GM19351 (cell line): ENCODE measurements at regions not wholly inside any gene's neighbourhood (a gene's known extent, or its start where the extent isn't known, plus 50 kb on each side); places are given as distances from the start of the nearest gene placed in this dataset.
"Not testable (repeated sequence)": the region's sequence is repeated elsewhere in the genome, so short reads cannot be mapped to it uniquely, and the experiment has no call there.

Source experiments
- ATAC-seq: cut with Tn5 transposase; IDR thresholded peaks from one replicate; pipeline ENCODE4 v1.9.1; 2021; ENCODE audit warnings: mild to moderate bottlenecking, moderate library complexity; ENCODE audit not compliant: unreplicated experiment

DNA sequence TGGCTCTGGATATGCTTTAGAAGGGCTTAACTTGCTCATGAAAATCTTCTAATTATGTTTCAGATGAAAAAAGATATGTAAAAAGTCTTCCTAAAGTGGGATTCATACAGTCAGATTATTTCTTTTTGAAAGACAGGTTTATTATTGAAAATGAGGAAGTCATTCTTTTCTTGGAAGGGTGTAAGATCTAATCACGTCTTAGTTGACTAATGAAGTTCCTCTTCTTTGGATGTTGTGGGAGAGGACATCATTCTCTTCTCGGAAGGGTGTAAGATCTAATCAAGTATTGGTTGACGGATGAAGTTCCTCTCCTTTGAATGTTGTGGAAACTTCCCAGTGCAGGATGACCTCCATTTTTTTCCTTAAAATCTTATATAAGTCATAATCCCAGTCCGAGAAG lies 74.9 kb downstream of the ALG10 start:
- no peak for ATAC-seq

DNA sequence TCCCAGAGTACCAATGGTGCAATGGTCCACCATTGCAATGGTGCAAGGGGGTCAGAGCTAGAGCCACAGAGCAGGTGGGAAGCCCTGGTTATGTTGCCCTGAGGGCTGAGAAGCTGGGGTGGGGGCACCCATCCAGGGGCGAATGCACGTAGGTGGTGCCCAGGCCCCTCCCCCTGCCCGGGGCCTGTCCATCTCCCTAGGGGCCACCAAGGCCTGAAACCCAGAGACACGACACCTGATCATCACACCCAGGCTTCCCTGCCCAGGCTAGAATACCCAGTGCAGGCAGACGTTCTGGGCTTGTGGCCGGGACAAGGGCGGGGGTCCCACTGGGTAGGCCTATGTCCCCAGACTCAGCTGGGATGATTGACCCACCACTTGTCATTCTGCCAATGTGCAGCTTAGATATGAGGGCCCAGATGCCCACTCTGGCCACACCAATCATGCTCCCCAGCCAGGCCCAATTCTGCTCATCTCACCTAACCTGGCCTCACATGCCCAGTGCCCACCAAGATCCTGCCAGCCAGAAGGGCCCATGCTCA lies 83.2 kb downstream of the ALG10 start:
- ATAC-seq: no peak

DNA sequence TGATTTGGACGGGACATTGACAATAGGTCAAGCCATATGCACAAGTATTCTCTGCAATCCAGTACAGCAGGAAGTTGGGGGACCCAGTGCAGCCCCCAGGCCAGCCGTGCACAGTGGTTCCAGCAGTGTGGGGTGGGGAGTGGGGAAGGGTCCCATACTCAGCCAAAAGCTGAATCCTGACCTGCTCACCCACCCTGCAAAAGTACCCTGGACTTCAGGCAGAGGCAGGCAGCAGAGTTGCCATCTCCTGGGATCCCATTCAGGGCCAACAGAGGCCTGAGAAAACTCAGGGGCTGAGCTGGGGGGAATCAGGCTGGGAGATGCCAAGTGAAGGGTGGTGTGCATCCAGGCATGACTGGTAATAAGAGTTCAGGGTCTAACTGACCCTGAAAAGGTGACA lies 83.9 kb downstream of the ALG10 start:
- no peak for ATAC-seq

DNA sequence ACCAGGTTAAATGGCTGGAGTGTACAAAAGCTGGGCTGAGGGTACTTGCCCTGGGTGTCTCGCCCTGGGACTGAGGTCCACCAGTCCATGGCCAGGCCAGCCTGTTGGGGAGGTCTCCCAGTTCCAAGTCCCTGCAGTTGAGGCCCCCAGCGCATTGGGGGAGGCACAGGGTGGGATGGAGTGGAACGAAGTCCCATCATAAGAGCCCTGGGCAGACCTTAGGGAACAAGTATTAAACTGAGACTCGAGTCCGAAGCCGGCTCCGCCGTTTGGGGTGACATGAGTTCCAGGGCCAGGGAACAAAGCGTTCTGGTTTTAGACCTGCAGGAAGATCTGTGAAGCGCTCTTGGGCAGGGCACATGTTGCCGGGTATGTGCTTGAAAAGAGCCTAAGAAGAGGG lies 84.7 kb downstream of the ALG10 start:
- no peak for ATAC-seq

DNA sequence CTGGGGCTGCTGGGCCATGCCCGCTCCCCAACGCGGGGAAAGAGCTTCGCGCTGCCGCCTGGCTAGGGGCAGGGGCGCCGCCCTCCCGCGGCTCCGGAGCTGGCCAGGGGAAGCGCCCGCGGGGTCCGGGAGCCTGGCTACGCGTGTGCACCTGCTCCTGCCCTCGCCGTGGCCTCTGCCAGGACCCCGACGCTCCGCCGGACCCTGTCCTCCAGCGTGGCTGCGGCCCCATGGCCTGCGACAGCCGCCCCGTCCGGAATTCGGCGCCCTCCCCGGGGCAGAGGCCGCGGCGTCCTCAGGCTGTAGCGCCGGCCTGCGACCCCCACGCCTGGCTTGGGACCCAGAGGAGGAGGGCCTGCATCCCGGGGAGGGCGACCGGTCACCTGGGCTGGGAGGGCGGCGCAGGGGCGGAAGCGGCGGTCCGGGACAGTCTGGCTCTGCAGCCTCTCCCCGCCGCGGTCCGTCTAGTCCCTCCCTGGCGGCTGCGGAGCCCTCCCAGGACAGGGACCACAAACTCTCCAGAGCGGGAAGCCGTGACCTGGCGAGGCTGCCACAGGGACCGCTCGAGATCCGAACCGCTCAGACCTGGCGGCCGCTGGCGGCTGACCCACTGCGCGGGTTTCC lies 85.6 kb downstream of the ALG10 start:
- ATAC-seq: no peak

DNA sequence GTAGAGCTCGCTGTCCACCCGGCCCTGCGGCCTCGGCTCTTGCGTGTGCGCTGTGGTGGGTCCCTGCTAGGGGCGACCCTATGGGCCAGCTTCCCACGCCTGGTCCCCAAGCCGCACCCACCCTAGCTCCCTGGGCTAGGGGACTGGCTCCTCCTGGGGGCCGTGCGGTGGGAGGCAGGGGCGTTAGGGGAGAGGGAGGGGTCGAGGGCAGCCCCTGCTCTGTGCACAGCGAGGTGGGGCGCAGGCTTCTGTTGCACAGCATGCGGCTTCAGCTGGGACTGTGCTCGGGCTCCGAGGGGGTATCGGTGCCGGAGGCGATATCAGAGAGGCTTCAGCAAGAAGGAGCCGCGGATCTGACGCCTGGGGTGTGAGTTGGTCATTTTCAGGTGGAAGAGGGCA lies 86.1 kb downstream of the ALG10 start:
- no peak for ATAC-seq

DNA sequence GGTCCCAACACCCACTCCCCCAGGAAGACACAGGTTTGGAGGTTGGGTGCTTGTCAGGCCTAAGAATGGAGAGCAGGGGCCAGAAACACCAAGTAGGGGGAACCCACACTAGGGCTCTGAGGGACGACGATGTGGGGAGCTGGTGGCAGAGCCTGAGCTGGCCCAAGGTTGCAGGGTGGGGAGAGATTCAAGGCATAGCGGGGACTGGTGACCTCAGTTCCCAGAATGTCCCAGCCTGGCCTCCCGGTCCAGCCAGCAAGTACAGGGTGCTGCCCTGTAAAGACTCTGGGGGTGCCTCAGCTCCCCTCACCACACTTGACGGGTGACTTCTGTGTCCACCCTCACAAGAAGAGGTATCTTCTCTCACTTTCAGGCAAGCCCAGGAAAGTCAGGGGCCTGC lies 86.7 kb downstream of the ALG10 start:
- no peak for ATAC-seq

DNA sequence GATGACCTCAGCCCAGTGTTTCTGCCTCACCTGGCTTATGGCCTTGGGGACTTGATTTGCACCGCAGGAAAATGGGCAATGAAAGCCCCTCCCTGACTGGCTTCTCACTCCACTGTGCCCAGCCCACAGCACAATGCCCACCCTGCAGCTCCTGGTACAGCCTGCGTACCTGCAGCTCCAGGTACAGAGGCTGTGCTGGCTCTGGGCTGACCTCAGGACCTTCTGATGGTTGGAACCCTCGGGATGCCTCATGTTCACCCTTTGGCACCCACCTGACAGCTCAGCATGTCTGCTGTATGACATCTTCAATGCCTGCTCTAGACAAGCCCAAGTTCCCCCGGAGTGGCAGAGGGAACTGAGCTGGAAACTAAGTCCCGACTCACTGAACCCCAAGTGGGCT lies 87.1 kb downstream of the ALG10 start:
- ATAC-seq: no peak

DNA sequence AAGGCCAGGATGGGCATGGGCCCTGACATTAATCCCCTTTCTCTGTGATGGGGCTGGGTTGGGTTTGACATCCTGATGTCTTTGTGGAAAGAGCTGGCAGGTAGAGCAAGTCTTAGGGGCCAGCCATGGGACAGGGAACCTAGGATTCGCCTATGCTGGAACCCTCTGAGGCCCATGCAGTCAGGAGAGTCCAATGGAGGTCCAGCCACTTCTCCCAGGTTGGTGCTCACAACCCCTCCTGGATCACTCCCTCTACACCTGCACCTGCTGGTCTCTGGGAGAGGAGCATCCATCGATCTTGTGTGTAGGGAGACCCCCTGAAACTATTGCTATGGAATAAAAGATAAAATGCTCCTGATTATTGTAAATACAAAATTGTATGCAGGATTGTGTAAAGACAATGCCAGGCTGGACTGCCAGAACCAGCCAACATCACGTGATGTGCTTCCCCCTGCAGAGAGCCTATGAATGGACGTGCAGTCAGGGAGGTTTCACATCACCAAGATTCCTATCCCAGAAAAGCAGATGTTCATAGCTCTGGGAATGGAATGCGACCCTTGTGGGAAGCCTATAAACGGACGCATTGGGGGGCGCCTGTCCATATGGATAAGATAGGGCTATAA lies 87.7 kb downstream of the ALG10 start:
- ATAC-seq: not testable (repeated sequence)

DNA sequence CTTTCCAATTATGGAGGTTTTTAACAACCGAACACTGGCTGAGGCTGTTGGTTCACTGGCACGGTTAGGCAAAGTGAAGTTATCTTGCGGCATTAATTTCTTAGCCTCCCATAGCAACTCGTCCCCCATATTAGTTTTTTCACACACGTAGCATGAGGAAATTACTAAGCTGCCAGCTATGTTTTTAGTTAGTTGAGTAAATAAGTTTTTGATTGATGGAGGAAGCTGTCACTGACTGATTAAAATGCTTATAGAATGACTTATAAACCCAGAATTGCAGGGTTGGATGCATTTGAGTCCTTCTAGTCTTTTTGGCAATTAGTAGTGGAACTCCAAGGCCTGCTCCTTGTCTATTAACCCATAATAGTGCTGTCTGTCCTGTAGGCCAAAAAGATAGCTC lies 97.1 kb downstream of the ALG10 start:
- ATAC-seq: no peak

DNA sequence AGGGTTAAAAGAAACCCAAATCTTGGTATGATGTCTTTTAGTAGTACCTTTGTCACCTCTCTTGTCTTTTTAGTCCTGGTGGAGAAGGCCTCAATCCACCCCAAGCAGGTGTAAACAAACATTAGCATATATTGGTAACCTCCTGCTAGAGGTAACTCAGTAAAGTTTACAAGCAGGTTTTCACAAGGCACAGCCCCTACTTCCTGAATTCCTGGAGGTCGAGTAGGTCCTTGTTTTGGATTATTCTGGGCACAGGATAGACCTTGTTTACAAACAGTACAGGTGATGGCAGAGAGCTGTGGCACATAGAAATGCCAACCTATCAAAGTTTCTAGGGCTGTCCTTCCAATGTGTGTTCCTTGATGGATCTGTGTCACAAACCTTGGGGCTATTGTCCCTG lies 99.1 kb downstream of the ALG10 start:
- no peak for ATAC-seq

DNA sequence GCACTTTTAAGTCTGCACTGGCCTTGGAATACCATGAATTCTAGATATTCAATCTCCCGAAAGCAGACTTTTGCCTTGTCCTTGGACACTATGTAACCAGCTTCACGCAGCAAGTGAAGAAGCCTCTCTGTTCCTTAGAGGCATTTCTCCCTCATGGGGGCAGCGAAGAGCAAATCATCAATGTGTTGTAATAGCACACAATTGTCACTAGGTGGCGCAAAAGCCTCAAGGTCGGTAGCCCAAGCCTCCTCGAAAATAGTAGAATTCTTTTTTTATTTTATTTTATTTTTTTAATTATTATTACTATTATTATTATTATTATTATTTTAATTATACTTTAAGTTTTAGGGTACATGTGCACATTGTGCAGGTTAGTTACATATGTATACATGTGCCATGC lies 100.8 kb downstream of the ALG10 start:
- ATAC-seq: peak; percentile 84

DNA sequence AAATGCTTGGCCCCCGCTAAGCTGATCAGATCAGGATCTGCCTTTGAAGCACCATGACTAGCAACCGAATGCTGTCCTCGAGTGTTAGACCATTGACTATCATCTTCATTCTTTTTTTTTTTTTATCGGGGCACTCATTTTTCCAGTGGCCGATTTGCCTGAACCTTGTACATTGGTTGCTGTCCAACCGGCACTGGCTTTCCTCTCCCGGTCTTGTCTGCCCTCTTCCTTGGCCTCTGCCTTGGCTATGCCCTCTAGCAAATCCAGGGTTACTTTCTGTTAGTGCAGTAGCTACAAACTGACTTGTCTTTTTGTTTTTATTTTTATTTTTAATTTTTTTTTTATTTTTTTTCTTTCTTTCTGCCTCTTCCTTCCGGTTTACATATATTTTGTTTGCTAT lies 102.3 kb downstream of the ALG10 start:
- ATAC-seq: no peak

DNA sequence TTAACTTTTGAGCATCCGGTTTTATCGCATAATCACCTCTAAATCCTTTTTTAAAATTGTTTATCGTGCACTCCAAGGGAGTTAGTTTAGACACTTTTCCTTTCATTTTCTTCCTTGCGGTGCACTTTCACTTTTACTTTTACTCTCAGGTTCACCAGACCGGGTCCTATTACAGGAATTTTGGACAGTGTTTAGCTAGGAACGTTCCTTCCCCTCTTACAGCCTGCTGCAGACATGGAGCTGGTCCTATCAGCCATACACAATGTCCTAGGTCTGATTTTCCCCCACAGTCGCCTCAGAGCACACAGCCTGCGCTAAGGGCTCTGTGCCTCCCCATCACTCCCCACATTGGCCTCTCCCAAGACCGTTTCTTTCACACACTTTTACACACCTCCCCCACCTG lies 103.9 kb downstream of the ALG10 start:
- ATAC-seq: no peak

DNA sequence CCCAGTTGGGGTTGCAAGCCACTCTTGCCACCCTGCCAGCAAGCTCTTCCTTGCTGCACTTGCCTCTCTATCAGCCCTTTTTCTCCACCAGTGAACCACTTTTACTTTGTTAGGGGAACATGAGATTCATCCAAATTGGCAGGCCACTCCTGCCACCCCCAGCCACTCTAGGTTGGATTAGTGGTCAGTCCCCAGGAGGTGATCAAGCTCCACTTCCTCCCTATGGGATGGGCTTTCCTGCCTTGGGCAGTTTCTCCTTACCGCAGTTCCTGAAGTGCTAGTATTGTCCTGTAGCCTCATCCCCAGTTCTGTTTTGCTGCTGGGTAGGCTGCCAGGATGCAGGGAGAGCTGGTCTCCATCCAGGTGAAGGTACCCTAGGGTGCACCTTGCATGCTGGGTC lies 104.5 kb downstream of the ALG10 start:
- no peak for ATAC-seq

DNA sequence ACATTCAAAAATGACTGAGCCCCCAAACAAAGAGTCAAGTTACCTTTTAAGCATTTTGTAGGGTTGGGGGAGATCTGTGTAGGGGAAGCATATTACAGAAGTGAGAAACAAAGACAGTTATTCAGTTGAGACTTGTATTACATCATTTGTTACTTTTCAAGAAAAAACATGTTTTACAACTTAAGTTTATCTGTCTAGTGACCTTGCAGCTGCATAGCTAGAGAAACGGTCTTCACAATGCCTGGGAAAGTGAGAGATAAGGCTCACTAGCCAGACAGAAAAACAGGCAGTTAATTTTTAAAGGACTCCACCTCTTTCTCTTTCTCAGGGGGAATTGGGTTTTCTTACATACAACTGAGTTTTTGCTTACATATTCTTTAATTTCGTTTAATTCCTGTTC lies 105.1 kb downstream of the ALG10 start:
- ATAC-seq: not testable (repeated sequence)

DNA sequence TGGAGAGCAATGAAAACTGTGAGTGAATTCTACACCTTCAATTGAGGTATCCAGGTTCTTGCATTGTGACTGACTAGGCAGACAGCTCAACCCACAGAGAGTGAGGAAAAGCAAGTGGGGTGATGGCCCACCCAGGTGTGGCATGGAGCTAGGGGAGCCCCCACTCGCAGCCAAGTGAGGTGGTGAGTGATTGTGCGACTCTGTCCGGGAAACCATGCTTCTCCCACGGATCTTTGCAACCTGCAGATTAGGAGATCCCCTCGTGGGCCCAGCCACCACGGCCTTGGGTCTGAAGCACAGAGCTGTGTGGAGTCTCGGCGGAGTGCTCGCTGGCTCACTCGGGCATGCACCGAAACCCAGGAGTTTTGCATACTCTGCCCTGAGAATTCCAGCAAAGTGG lies 120.1 kb downstream of the ALG10 start:
- ATAC-seq: no peak

DNA sequence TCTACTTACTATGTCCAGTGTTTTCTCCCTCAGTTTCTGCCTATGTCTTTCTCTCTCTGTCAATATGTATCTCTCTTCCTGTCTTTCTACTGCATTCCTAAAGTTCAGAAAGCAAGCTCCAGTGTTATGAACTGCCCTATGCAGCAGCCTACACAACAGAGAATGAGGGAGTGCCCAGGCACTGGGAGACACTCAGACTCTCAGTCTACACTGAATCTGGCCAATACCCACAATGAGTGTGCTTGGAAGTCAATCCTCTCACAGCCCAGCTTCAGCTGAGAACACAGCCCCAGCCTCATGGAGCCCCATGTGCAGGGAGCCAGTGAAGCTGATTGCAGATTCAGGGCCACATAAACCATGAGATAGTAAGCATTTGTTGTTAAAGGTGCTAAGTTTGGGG lies 128.7 kb downstream of the ALG10 start:
- no peak for ATAC-seq

DNA sequence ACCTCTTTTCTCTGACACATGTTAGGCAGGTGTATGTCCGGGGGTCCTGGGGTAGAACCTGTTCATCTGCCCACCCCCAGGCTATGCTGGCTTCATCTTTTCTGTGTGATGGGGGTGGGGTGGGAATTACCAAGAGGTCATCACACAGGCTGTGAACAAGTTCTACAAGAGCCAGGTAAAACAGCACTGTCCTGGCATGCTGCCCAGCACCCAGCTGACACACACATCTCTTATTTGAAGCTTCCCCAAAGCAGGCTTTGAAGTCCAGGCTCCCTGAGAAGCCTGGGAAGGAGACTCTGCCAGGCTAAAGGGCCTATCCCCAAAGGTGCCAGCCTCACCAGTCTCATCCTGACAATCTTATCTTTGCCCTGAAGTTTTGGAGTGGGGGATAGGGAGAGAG lies 141.1 kb downstream of the ALG10 start:
- no peak for ATAC-seq

DNA sequence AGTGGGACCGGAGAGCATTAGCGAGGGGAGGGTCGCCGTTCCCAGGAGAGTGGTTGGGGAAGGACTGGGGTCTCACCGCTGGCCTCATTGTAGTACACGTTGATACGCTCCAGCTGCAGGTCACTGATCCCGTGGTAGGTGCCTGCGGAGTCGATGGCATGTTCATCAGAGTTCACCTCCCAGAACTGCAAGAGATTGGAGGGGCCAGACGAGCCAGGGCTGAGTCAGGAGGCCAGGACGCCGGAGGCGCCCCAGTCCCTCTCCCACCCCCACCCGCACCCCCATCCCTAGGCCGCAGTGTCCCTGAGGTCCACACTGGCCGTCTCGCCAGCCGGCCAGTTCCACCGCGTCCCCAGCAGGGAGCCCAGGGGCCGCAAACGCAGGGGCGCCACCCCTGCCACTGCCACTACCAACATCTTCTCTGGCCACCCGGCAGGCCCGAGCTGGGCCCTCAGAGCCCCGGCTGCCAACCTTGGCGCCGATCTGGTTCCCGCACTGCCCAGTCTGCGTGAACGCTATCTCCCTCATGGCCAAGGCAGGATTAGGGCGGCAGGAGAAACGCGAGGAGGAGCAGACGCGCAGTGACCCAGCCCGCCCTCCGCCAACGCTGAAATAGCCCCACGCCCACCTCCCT lies 144.2 kb downstream of the ALG10 start:
- no peak for ATAC-seq

DNA sequence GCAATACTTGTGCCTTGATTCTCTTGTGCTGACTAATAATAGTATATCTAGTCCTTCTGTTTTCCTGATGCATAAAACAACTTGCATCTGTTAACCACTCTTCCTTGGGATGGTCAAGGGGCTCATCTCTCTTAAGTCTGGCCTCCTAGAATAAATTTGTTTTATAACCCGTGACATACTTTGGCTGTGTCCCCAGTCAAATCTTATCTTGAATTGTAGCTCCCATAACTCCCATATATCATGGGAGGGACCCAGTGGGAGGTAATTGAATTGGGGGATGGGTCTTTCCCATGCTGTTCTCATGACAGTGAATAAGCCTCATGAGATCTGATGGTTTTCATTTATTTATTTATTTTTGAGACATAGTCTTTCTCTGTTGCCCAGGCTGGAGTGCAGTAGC lies 146.2 kb downstream of the ALG10 start:
- ATAC-seq: not testable (repeated sequence)

DNA sequence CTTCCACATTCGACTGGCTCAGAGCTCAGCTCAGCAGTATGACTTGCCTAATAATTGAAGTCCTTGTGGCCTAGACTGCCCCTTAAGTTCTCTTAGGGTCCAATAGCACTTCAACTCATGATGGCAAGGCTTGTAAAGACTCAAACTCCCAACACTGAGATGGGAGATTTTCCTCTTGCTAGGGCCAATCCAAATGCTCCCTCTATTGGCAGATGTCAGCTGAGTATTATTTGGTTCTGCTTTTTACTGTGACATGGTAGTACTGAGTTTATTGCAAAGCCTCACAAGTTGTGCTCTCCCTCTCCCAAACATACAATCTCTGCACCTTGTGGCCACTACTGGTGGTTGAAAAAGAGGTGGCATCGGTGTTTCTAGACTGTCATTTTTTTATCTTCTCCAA lies 164.2 kb downstream of the ALG10 start:
- no peak for ATAC-seq
